RWPE1 (cell line): ENCODE measurements at regions not wholly inside any gene's neighbourhood (a gene's known extent, or its start where the extent isn't known, plus 50 kb on each side); places are given as distances from the start of the nearest gene placed in this dataset.

Experiments
- CTCF ChIA-PET: fragments of 350-600 bp; sonication (Branson Sonifier 250); formaldehyde crosslinking; extraction: SDS; loops from one replicate; lab custom pipeline; 2021; lab: Yijun Ruan, JAX
- POLR2A ChIA-PET: fragments of 400-600 bp; formaldehyde crosslinking; extraction: SDS; loops from one replicate; lab custom pipeline; 2020; ENCODE audit warnings: antibody characterized with exemption; ENCODE audit not compliant: low non-redundant PET; lab: Yijun Ruan, JAX
- DNase-seq: peaks from one replicate; pipeline ENCODE4 v3.0.0; 2012; ENCODE audit warnings: low spot score
- H3K27ac ChIP-seq: fragments of 450-650 bp; 2 replicates; pipeline ENCODE4 v1.5.1; 2017
- TF ChIP-seq, protein P1 (sequence below): fragments of 450-650 bp; conservative IDR thresholded peaks from 2 replicates; pipeline ENCODE4 v1.5.1; 2017; ENCODE audit warnings: low read depth, mild to moderate bottlenecking

DNA sequence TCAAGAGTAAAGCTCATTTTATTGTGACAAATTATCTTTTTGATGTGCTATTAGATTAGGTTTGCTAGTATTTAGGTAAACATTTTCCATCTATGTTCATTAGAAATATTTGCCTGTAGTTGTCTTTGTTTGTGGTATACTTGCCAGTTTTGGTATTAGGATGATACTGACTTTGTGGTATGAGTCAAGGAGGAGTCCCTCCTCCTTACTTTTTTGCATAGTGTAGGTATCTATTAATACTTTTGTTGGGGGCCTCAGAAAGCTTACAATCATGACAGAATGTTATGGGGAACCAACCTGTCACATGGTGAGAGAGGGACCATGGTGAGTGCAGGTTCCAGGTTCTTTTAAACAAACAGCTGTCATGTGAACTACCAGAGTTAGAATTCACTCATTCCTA lies 102.1 kb downstream of the ZWINT start:
- TF ChIP-seq, protein P1, sequence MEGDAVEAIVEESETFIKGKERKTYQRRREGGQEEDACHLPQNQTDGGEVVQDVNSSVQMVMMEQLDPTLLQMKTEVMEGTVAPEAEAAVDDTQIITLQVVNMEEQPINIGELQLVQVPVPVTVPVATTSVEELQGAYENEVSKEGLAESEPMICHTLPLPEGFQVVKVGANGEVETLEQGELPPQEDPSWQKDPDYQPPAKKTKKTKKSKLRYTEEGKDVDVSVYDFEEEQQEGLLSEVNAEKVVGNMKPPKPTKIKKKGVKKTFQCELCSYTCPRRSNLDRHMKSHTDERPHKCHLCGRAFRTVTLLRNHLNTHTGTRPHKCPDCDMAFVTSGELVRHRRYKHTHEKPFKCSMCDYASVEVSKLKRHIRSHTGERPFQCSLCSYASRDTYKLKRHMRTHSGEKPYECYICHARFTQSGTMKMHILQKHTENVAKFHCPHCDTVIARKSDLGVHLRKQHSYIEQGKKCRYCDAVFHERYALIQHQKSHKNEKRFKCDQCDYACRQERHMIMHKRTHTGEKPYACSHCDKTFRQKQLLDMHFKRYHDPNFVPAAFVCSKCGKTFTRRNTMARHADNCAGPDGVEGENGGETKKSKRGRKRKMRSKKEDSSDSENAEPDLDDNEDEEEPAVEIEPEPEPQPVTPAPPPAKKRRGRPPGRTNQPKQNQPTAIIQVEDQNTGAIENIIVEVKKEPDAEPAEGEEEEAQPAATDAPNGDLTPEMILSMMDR = no peak
- ChIA-PET CTCF (no interaction called here), POLR2A (no interaction called here)
- DNase-seq = no peak
- no peak overlapping the region for H3K27ac ChIP-seq

DNA sequence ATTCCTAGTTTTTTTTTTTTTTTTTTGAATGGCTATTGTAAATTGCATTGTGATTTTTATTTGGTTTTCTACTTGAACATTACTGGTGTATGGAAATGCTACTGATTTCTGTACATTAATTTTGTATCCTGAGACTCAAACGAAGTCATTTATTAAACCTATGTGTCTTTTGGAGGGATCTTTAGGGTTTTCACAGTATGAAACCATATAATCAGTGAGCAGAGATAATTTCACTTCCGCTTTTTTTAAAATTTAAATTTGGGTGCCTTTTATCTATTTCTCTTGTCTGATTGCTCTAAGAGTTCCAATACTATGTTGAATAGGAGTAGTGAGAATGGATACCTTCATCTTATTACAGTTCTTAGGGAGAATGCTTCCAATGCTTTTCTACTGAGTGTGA lies 102.7 kb downstream of the ZWINT start:
- TF ChIP-seq, protein P1 = no peak
- no peak overlapping the region for H3K27ac ChIP-seq
- ChIA-PET POLR2A (no interaction called here), CTCF (no interaction called here)
- DNase-seq = no peak

DNA sequence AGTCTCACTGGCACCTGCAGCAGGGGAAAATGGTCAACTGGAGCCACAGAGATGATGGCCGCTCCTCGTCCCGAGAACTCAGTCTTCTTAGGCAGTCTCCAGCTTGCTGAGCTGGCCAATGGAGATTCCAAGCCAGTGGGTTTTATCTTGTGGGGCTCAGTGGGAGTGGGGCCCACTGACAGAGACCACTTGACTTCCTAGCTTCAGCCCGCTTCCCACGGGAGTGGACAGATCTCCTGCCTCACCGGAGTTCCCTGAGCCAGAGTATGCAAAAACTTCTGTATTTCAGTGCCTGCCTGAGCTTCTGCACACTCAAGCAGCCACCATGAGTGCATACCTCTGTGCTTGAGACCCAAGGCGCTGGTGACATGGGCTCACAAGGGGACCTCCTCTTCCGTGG lies 105.8 kb downstream of the ZWINT start:
- CTCF ChIA-PET = interaction anchor here (0.7 kb wide), 1 partner anchor 1281 kb away, joined by 4 read pairs; no protein-coding TSS in a partner anchor
- TF ChIP-seq, protein P1 = no peak
- no peak for DNase-seq
- POLR2A ChIA-PET = no interaction called here
- no peak overlapping the region for H3K27ac ChIP-seq

DNA sequence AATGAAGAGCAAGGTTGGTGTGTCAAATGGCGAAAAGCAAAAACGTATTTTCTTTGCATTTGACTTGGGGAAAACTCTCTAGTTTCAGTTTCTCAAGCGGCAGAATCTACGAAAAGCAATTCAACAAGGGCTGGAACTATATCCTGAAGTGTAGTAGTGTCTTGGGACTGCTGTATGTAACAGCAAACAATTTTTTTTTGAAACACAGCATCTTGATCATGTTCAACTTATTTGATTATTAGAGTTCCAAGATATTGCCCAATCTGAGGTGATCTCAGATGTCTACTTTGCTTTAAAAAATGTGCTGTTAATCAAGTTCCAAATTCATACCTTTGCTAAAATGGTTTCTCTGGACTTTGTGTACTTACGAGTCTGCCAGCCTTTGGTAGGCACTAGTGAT lies 120.6 kb downstream of the ZWINT start:
- H3K27ac ChIP-seq = no peak overlapping the region
- no peak for DNase-seq
- ChIA-PET CTCF (no interaction called here), POLR2A (no interaction called here)
- TF ChIP-seq, protein P1 = no peak

DNA sequence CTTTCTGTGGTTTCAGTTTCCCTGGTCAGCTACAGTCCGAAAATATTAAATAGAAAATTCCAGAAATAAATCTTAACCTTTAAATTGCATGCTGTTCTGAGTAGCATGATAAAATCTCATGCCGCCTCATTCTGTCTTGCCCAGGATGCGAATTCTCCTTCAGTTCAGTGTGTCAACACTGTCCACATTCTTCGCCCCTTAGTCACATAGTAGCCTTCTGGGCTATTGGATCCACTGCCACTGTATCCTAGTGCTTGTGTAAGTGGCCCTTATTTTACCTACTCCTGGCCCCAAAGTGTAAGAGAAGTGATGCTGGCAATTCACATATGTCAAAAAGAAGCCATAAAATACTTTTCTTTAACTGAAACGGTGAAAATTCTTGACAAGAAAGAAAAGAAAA lies 129.6 kb downstream of the ZWINT start:
- ChIA-PET POLR2A (no interaction called here), CTCF (no interaction called here)
- TF ChIP-seq, protein P1 = no peak
- H3K27ac ChIP-seq = no peak overlapping the region
- DNase-seq = no peak

DNA sequence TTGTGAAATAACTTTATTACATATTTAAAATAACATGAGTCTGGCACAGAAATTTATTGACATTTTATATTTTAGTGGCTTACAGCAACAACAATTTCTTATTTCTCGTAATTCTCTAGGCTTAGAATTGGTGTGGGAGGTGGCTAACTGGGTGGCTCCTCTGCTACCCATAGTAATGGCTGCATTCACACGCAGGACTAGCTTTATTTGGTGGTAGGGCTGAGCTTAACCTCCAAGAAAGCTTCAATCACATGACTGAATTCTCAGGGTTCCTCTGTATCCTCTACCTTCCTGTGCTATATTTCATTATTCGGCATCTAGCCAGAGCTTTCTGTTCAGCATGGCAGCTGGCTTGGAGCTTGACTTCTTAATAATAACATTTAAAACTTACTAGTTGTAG lies 138.8 kb downstream of the ZWINT start:
- no peak overlapping the region for H3K27ac ChIP-seq
- CTCF ChIA-PET = no interaction called here
- POLR2A ChIA-PET = no interaction called here
- TF ChIP-seq, protein P1 = no peak
- DNase-seq = no peak

DNA sequence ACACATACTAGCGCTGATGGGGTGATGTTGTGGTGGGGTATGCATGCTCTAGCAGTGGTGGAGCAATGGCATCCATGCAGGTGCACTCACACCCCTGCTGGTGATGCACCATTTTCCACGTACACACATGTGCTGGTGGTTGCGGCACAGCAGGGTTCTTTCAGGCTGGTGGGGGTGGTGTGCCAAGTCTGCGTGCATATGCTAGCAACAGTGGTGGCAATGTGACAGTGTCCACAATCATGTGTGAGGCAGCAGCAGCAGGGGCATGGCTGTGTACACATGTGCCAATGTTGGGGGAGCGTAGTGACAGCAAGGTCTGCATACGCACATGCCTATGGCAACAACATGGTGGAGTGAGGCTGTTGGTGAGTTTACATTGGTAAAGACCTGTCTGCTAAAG lies 148.1 kb downstream of the ZWINT start:
- DNase-seq = no peak
- POLR2A ChIA-PET = no interaction called here
- CTCF ChIA-PET = no interaction called here
- TF ChIP-seq, protein P1 = no peak
- no peak overlapping the region for H3K27ac ChIP-seq
